ENCODE measurements at regions not wholly inside any gene's neighbourhood (a gene's known extent, or its start where the extent isn't known, plus 50 kb on each side); places are given as distances from the start of the nearest gene placed in this dataset.
A peak's percentile ranks its signal among the peaks of the same experiment; 100 is the strongest.

- TF ChIP-seq EZH2 (IDR thresholded peaks at IDR 0.05; ENCODE audit: insufficient read depth, poor library complexity, severe bottlenecking) (no peak), EZH2phosphoT487 (IDR thresholded peaks at IDR 0.05; ENCODE audit: insufficient read depth, low read depth) (no peak)
- H3K27ac ChIP-seq, result no peak overlapping the region
- peaks cover 5% of the 10 kb centered on the region; the same call in 1 of the 2 replicates for H3F3A ChIP-seq (ENCODE audit: insufficient read depth)
- no peak for DNase-seq
- no peak overlapping the region for H3K9ac ChIP-seq
- H3K9me2 ChIP-seq (ENCODE audit: insufficient read depth), result no peaks in the 10 kb centered on the region
- no peaks in the 10 kb centered on the region for H3K27me3 ChIP-seq (replicated peaks; ENCODE audit: insufficient read depth)
- no peak overlapping the region for H3K4me2 ChIP-seq (ENCODE audit: unreplicated experiment)
- H2AFZ ChIP-seq, result no peak overlapping the region
- in situ Hi-C loops (cut with MboI), result no loop called here
- H3K79me2 ChIP-seq (ENCODE audit: insufficient read depth), result no peaks in the 10 kb centered on the region
- no peaks in the 10 kb centered on the region for H3K36me3 ChIP-seq (ENCODE audit: low read depth)
- peaks cover 14% of the 10 kb centered on the region; the same call in 1 of the 2 replicates for H3K4me1 ChIP-seq (ENCODE audit: insufficient read depth)
- H4K20me1 ChIP-seq (ENCODE audit: insufficient read depth), result no peaks in the 10 kb centered on the region
- no peaks in the 10 kb centered on the region for H3K9me3 ChIP-seq (ENCODE audit: low read depth)
- 95 to 96% methylated on average over 8 of the region's 8 CpGs for WGBS, 2 experiments (ENCODE audit: low coverage in 1 of 2, low lambda C conversion rate in 2 of 2, missing lambda C conversion rate in 2 of 2)
- H3K4me3 ChIP-seq, result no peak overlapping the region
Measured at GRCh38 chr6:14455876-14456648, 338.5 kb downstream of the CD83 start.

- peaks cover 14% of the 10 kb centered on the region; the same call in 1 of the 2 replicates for H3K4me1 ChIP-seq (ENCODE audit: insufficient read depth)
- no peak overlapping the region for H2AFZ ChIP-seq
- H3K27me3 ChIP-seq (replicated peaks; ENCODE audit: insufficient read depth), result no peaks in the 10 kb centered on the region
- WGBS, 2 experiments (ENCODE audit: low coverage in 1 of 2, low lambda C conversion rate in 2 of 2, missing lambda C conversion rate in 2 of 2), result 87 to 88% methylated on average over 1 of the region's 1 CpG
- no peaks in the 10 kb centered on the region for H3K79me2 ChIP-seq (ENCODE audit: insufficient read depth)
- no peak overlapping the region for H3K9ac ChIP-seq
- H3K36me3 ChIP-seq (ENCODE audit: low read depth), result no peaks in the 10 kb centered on the region
- no peaks in the 10 kb centered on the region for H3K9me2 ChIP-seq (ENCODE audit: insufficient read depth)
- no peaks in the 10 kb centered on the region for H3K9me3 ChIP-seq (ENCODE audit: low read depth)
- no peak overlapping the region for H3K27ac ChIP-seq
- DNase-seq, result no peak
- no peak overlapping the region for H3K4me2 ChIP-seq (ENCODE audit: unreplicated experiment)
- no peaks in the 10 kb centered on the region for H4K20me1 ChIP-seq (ENCODE audit: insufficient read depth)
- in situ Hi-C loops (cut with MboI), result no loop called here
- no peak for TF ChIP-seq EZH2 (IDR thresholded peaks at IDR 0.05; ENCODE audit: insufficient read depth, poor library complexity, severe bottlenecking)
- TF ChIP-seq EZH2phosphoT487 (IDR thresholded peaks at IDR 0.05; ENCODE audit: insufficient read depth, low read depth), result no peak
- peaks cover 5% of the 10 kb centered on the region; the same call in 1 of the 2 replicates for H3F3A ChIP-seq (ENCODE audit: insufficient read depth)
- no peak overlapping the region for H3K4me3 ChIP-seq
Measured at GRCh38 chr6:14456941-14457340, 339.4 kb downstream of the CD83 start.

GRCh38 chr6:14458669-14459266 lies 341.2 kb downstream of the CD83 start:
- no peaks in the 10 kb centered on the region for H3K9me2 ChIP-seq (ENCODE audit: insufficient read depth)
- 63 to 64% methylated on average over 5 of the region's 5 CpGs for WGBS, 2 experiments (ENCODE audit: low coverage in 1 of 2, low lambda C conversion rate in 2 of 2, missing lambda C conversion rate in 2 of 2)
- in situ Hi-C loops (cut with MboI), result no loop called here

GRCh38 chr6:14459315-14459714 lies 341.7 kb downstream of the CD83 start:
- no peaks in the 10 kb centered on the region for H3K79me2 ChIP-seq (ENCODE audit: insufficient read depth)
- H2AFZ ChIP-seq, result no peak overlapping the region
- TF ChIP-seq EZH2phosphoT487 (IDR thresholded peaks at IDR 0.05; ENCODE audit: insufficient read depth, low read depth), result no peak
- no peak for TF ChIP-seq EZH2 (IDR thresholded peaks at IDR 0.05; ENCODE audit: insufficient read depth, poor library complexity, severe bottlenecking)
- no peak overlapping the region for H3K4me3 ChIP-seq
- H3K9ac ChIP-seq, result no peak overlapping the region
- in situ Hi-C loops (cut with MboI), result no loop called here
- H3K27ac ChIP-seq, result no peak overlapping the region
- H3K4me2 ChIP-seq (ENCODE audit: unreplicated experiment), result no peak overlapping the region
- peaks cover 5% of the 10 kb centered on the region; the same call in 1 of the 2 replicates for H3F3A ChIP-seq (ENCODE audit: insufficient read depth)
- no peak for DNase-seq
- no peaks in the 10 kb centered on the region for H3K9me2 ChIP-seq (ENCODE audit: insufficient read depth)
- H3K4me1 ChIP-seq (ENCODE audit: insufficient read depth), result peaks cover 14% of the 10 kb centered on the region; the same call in 1 of the 2 replicates
- no peaks in the 10 kb centered on the region for H4K20me1 ChIP-seq (ENCODE audit: insufficient read depth)
- no peaks in the 10 kb centered on the region for H3K36me3 ChIP-seq (ENCODE audit: low read depth)
- no peaks in the 10 kb centered on the region for H3K9me3 ChIP-seq (ENCODE audit: low read depth)
- H3K27me3 ChIP-seq (replicated peaks; ENCODE audit: insufficient read depth), result no peaks in the 10 kb centered on the region

More at GRCh38 chr6:14458669-14459266, 341.2 kb downstream of the CD83 start:
- no peaks in the 10 kb centered on the region for H3K36me3 ChIP-seq (ENCODE audit: low read depth)
- peak overlapping the region; percentile 58 for H3K4me2 ChIP-seq (ENCODE audit: unreplicated experiment)
- no peak overlapping the region for H3K9ac ChIP-seq
- H2AFZ ChIP-seq, result no peak overlapping the region
- H3K4me1 ChIP-seq (ENCODE audit: insufficient read depth), result peaks cover 14% of the 10 kb centered on the region; the same call in 1 of the 2 replicates
- no peaks in the 10 kb centered on the region for H3K79me2 ChIP-seq (ENCODE audit: insufficient read depth)
- TF ChIP-seq EZH2phosphoT487 (IDR thresholded peaks at IDR 0.05; ENCODE audit: insufficient read depth, low read depth) (no peak), EZH2 (IDR thresholded peaks at IDR 0.05; ENCODE audit: insufficient read depth, poor library complexity, severe bottlenecking) (no peak)
- H3K27ac ChIP-seq, result peak overlapping the region; percentile 13; the same call in 1 of the 2 replicates
- DNase-seq, result peak; percentile 89
- H3F3A ChIP-seq (ENCODE audit: insufficient read depth), result peaks cover 5% of the 10 kb centered on the region; the same call in 1 of the 2 replicates
- H3K4me3 ChIP-seq, result no peak overlapping the region
- no peaks in the 10 kb centered on the region for H3K9me3 ChIP-seq (ENCODE audit: low read depth)
- no peaks in the 10 kb centered on the region for H3K27me3 ChIP-seq (replicated peaks; ENCODE audit: insufficient read depth)
- H4K20me1 ChIP-seq (ENCODE audit: insufficient read depth), result no peaks in the 10 kb centered on the region

All from GM23248 (cell line).